ENCODE measurements at regions not wholly inside any gene's neighbourhood (a gene's known extent, or its start where the extent isn't known, plus 50 kb on each side); places are given as distances from the start of the nearest gene placed in this dataset.

GRCh38 chr15:100762289-100762688, 117.3 kb upstream of the ALDH1A3 start:
- no peak for TF ChIP-seq MYC (IDR thresholded peaks at IDR 0.05; ENCODE audit: low read depth, low read length)
- TF ChIP-seq MAX (IDR thresholded peaks at IDR 0.05; ENCODE audit: low read depth, low read length), result no peak
- TF ChIP-seq POLR2A (IDR thresholded peaks at IDR 0.05; ENCODE audit: extremely low read depth, insufficient read length), result no peak

GRCh38 chr15:100762913-100763834, 116.5 kb upstream of the ALDH1A3 start:
- no peak for DNase-seq (ENCODE audit: low read depth)
- H3K4me3 ChIP-seq (ENCODE audit: low read depth, low read length), result no peak overlapping the region
- TF ChIP-seq POLR2A (IDR thresholded peaks at IDR 0.05; ENCODE audit: extremely low read depth, insufficient read length), result no peak
- TF ChIP-seq MYC (IDR thresholded peaks at IDR 0.05; ENCODE audit: low read depth, low read length), result no peak
- TF ChIP-seq MAX (IDR thresholded peaks at IDR 0.05; ENCODE audit: low read depth, low read length), result no peak
- no peak for TF ChIP-seq CTCF (IDR thresholded peaks at IDR 0.05; ENCODE audit: low read depth, low read length)

More at GRCh38 chr15:100762289-100762688, 117.3 kb upstream of the ALDH1A3 start:
- no peak for DNase-seq (ENCODE audit: low read depth)
- no peak overlapping the region for H3K4me3 ChIP-seq (ENCODE audit: low read depth, low read length)

DNA sequence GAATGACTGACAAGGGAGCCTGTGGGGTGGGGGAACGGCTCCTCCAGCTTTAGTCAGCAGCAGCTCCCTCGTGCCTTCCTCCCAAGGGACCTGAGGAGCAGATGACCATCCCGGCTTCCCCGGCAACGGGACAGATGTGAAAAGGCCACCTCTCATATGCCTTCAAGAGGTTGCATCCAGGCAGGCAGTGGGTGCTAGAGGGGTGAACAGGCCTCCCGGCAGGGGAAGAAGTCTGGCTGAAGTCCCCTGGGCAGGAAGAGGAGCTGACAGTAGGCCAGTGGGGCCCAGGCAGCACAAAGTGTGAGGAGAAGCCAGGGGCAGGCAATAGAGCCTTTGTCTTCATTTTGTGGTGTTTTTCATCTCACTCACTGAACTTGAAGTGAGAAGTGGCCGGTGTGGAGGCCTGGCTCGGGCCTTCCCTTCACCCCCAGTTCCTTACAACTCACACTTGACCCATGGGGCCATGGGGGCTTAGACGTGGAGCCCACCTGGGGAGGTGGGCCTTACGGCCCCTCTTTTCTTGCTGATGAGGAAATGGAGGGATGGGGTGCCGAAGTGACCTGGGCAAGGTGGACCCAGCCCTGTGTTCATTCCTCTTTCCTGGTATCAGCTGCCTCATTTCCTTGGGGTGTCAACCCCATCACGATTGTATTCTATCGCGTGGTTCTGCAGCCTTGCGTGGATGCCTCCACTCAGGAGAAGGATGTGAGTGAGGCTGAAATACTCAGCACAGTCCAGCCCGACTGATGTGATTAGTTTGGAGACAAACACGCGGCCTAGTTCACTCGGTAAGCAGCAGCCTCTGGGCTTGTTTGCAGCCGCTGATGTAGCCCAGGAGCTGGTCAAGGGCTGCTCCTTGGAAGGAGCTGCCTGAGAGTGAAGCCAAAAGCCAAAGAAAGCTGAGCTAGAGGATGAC, 115.5 kb upstream of the ALDH1A3 start:
- no peak for DNase-seq (ENCODE audit: low read depth)
- TF ChIP-seq MYC (IDR thresholded peaks at IDR 0.05; ENCODE audit: low read depth, low read length) (no peak), POLR2A (IDR thresholded peaks at IDR 0.05; ENCODE audit: extremely low read depth, insufficient read length) (no peak), CTCF (IDR thresholded peaks at IDR 0.05; ENCODE audit: low read depth, low read length) (no peak), MAX (IDR thresholded peaks at IDR 0.05; ENCODE audit: low read depth, low read length) (no peak)
- no peak overlapping the region for H3K4me3 ChIP-seq (ENCODE audit: low read depth, low read length)

DNA sequence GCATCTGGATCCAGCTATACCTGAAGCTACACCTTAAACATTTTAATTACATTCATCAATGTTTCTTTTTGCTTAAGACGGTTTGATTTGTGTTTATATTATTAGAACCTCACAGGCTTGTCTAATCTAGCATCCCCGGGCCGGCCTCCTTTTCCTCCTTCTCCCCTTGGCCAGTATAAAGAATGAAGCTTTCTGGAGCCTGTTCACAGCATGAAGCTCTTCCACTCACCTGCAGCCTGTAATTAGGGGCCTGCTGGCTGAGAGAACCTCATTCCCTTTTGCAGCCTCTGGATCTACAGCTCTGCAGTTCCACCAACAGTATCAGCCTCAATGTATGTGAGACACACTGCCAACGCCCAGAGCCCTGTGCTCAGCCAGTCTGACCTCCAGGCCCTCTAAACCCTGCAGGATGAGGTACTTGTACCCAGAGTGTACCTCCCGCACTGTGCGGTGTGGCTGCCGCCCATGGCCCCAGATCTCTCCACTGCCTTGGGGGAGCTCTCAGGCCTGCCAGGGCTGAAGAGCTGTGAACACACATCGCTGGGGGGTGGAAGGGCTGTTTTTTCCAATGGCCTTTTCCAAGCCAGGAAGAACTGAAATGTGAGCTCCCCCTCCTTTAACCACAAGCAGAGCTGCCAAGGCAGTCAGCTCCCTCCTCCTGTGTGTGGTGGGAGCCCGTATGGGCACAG, 114.7 kb upstream of the ALDH1A3 start:
- DNase-seq (ENCODE audit: low read depth), result no peak
- TF ChIP-seq CTCF (IDR thresholded peaks at IDR 0.05; ENCODE audit: low read depth, low read length), result no peak
- no peak for TF ChIP-seq MYC (IDR thresholded peaks at IDR 0.05; ENCODE audit: low read depth, low read length)
- TF ChIP-seq POLR2A (IDR thresholded peaks at IDR 0.05; ENCODE audit: extremely low read depth, insufficient read length), result no peak
- TF ChIP-seq MAX (IDR thresholded peaks at IDR 0.05; ENCODE audit: low read depth, low read length), result no peak
- H3K4me3 ChIP-seq (ENCODE audit: low read depth, low read length), result no peak overlapping the region

DNA sequence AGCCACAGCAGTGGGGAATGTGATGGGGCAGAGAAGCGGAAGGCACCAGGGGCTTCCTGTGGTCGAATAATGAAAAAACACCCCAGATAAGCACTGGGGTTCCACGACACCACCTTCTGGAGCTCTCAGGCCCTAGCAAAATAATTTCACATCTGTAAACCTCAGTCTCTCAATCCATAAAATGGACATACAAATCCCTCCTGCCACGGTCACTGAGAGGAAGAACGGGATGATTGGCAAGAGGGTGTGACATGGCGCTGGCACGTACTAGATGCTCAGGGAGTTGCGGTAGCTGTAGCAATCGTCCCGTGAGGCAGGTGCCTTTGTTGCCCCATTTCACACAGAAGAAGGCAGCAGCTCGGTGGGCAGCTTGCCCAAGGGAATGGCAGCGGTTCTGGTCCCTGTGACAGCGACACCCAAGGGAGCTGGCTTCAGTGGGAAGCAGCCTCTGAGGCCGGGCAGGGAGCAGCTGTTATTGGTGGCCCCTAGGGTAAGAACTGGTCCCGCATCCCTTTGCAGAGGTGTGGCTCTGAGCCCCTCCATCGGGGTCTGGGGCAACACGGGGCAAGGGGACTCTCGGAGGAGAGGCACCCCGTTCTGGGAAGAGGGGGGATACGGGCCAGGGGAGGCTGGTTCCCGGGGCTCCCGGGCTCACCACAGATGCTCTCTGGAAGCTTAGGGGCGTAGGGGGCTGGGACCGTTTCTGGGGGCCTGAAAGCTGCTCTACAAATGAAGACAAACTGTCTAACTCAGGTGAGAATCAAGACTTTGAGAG, 114.0 kb upstream of the ALDH1A3 start:
- no peak for DNase-seq (ENCODE audit: low read depth)
- TF ChIP-seq POLR2A (IDR thresholded peaks at IDR 0.05; ENCODE audit: extremely low read depth, insufficient read length), result no peak
- TF ChIP-seq MAX (IDR thresholded peaks at IDR 0.05; ENCODE audit: low read depth, low read length), result no peak
- TF ChIP-seq MYC (IDR thresholded peaks at IDR 0.05; ENCODE audit: low read depth, low read length), result no peak
- TF ChIP-seq CTCF (IDR thresholded peaks at IDR 0.05; ENCODE audit: low read depth, low read length), result no peak
- H3K4me3 ChIP-seq (ENCODE audit: low read depth, low read length), result no peak overlapping the region
